B cell (primary cell): ENCODE measurements at regions not wholly inside any gene's neighbourhood (a gene's known extent, or its start where the extent isn't known, plus 50 kb on each side); places are given as distances from the start of the nearest gene placed in this dataset.

Source experiments
- ATAC-seq: fragments of 200-7000 bp; cut with Tn5 transposase; one replicate; pipeline ENCODE4 v1.10.0; 2021; ENCODE audit warnings: low read depth, mild to moderate bottlenecking, moderate number of reproducible peaks, moderate library complexity
- CTCF ChIA-PET: fragments of 350-600 bp; sonication (Branson Sonifier 250); formaldehyde crosslinking; loops from one replicate; lab custom pipeline; 2021; ENCODE audit warnings: antibody characterized with exemption, inconsistent platforms; lab: Charles Lee
- POLR2A ChIA-PET: fragments of 350-600 bp; sonication (Branson Sonifier 250); formaldehyde crosslinking; loops from one replicate; lab custom pipeline; 2021; ENCODE audit warnings: antibody characterized with exemption; lab: Charles Lee
- DNase-seq: peaks from one replicate; pipeline ENCODE4 v3.0.0; 2013
- H2AFZ ChIP-seq: 2 replicates; pipeline ENCODE4 v1.6.1; 2012; ENCODE audit warnings: mild to moderate bottlenecking, low read depth, low read length; ENCODE audit not compliant: insufficient read depth, poor library complexity, severe bottlenecking
- H3K27ac ChIP-seq, 2 donors: 1 replicate in 1 of 2; 2 replicates in 1 of 2; pipeline ENCODE4 v1.5.1; 2012 to 2013; ENCODE audit warnings: low read length in 2 of 2, mild to moderate bottlenecking in 2 of 2, moderate library complexity in 1 of 2
- H3K27me3 ChIP-seq, 4 experiments: fragments of 200-600 bp in 1 of 4; sonication (generic) in 1 of 4; replicated peaks in 1 of 4; 1 replicate in 2 of 4; 2 replicates in 2 of 4; pipeline versions ENCODE4 v1.6.1 to v1.7.0; 2013 to 2016; ENCODE audit warnings: low read length in 3 of 4, mild to moderate bottlenecking in 2 of 4, mixed read lengths in 1 of 4, moderate library complexity in 1 of 4; ENCODE audit not compliant: insufficient read depth in 4 of 4, control insufficient read depth in 3 of 4; ENCODE audit errors: control extremely low read depth in 1 of 4
- H3K36me3 ChIP-seq, 2 experiments: replicated peaks in 1 of 2; 1 replicate in 1 of 2; 2 replicates in 1 of 2; pipeline versions ENCODE4 v1.6.1 to v1.7.1; 2013; ENCODE audit warnings: low read length in 1 of 2; ENCODE audit not compliant: insufficient read depth in 2 of 2, control insufficient read depth in 1 of 2; ENCODE audit errors: control extremely low read depth in 1 of 2, extremely low read depth in 1 of 2
- H3K4me1 ChIP-seq, 2 donors: fragments of 200-600 bp in 1 of 2; sonication (generic) in 1 of 2; 1 replicate in 1 of 2; 2 replicates in 1 of 2; pipeline versions ENCODE4 v1.5.1 to v1.6.1; 2013 to 2017; ENCODE audit warnings: low read length in 2 of 2; ENCODE audit not compliant: control insufficient read depth in 2 of 2, insufficient read depth in 2 of 2
- H3K4me2 ChIP-seq: replicated peaks from 2 replicates; pipeline ENCODE3; 2012; ENCODE audit warnings: mild to moderate bottlenecking, low read depth, low read length; ENCODE audit not compliant: poor library complexity, severe bottlenecking
- H3K4me3 ChIP-seq, 5 experiments: fragments of 200-600 bp in 1 of 5; sonication (generic) in 1 of 5; 1 replicate in 3 of 5; 2 replicates in 2 of 5; pipeline versions ENCODE4 v1.5.1 to v1.7.0; 2011 to 2016; ENCODE audit warnings: low read length in 4 of 5, mild to moderate bottlenecking in 4 of 5, low read depth in 2 of 5, control low read depth in 1 of 5, moderate library complexity in 1 of 5; ENCODE audit not compliant: insufficient read depth in 1 of 5; ENCODE audit errors: control extremely low read depth in 1 of 5, extremely low read depth in 1 of 5
- H3K79me2 ChIP-seq: fragments of 200-600 bp; sonication (generic); one replicate; pipeline ENCODE4 v1.6.0; 2016; ENCODE audit warnings: low read length; ENCODE audit not compliant: control insufficient read depth, insufficient read depth
- H3K9ac ChIP-seq: fragments of 200-600 bp; sonication (generic); 2 replicates; pipeline ENCODE4 v1.6.1; 2017; ENCODE audit warnings: mild to moderate bottlenecking, low read length, moderate library complexity
- H3K9me3 ChIP-seq, 3 donors: one replicate each; pipeline versions ENCODE4 v1.6.1 to v1.7.1; 2013; ENCODE audit warnings: low read length in 2 of 3; ENCODE audit not compliant: control insufficient read depth in 2 of 3, insufficient read depth in 1 of 3; ENCODE audit errors: control extremely low read depth in 1 of 3
- H4K20me1 ChIP-seq: 2 replicates; pipeline ENCODE4 v1.6.0; 2012; ENCODE audit warnings: mild to moderate bottlenecking, low read length; ENCODE audit not compliant: insufficient read depth, control insufficient read depth, poor library complexity, severe bottlenecking
- H3K27ac Mint-ChIP-seq: one replicate; pipeline ENCODE4 v1.8.0; 2021; ENCODE audit warnings: mixed read lengths
- H3K27me3 Mint-ChIP-seq: one replicate; pipeline ENCODE4 v1.8.0; 2021; ENCODE audit warnings: mixed read lengths
- H3K4me1 Mint-ChIP-seq: one replicate; pipeline ENCODE4 v1.8.0; 2021; ENCODE audit warnings: mixed read lengths
- H3K4me3 Mint-ChIP-seq: one replicate; pipeline ENCODE4 v1.8.0; 2021; ENCODE audit warnings: mixed read lengths
- H3K9me3 Mint-ChIP-seq: one replicate; pipeline ENCODE4 v1.8.0; 2022; ENCODE audit warnings: mixed read lengths; ENCODE audit not compliant: insufficient read depth
- CTCF ChIP-seq: fragments of 200-600 bp; IDR thresholded peaks from one replicate; pipeline ENCODE4 v1.8.0; 2022; ENCODE audit warnings: antibody characterized with exemption, mild to moderate bottlenecking
- EZH2 ChIP-seq: IDR thresholded peaks from 2 replicates; pipeline ENCODE4 v1.6.1; 2012; ENCODE audit warnings: borderline replicate concordance, low read depth, mild to moderate bottlenecking, moderate library complexity, low read length; ENCODE audit not compliant: insufficient read depth, poor library complexity, severe bottlenecking
- WGBS: methylation state at CpG from one replicate; pipeline ENCODE4 v1.1.5; 2013; ENCODE audit warnings: missing lambda C conversion rate; ENCODE audit not compliant: insufficient coverage; 5-methylcytosine and 5-hydroxymethylcytosine counted together
- intact Hi-C: fragments of 100-400 bp; cut with micrococcal nuclease; formaldehyde crosslinking; loops from one replicate; pipeline ENCODE4 v1.10.0; 2022

- Histone ChIP-seq H3K79me2 (no peaks in the 10 kb centered on the region), H4K20me1 (no peaks in the 10 kb centered on the region), H3K4me3 (no peak overlapping the region), H3K27me3 (no peaks in the 10 kb centered on the region), H3K4me1 (no peaks in the 10 kb centered on the region), H2AFZ (no peak overlapping the region), H3K36me3 (no peaks in the 10 kb centered on the region), H3K4me2 (no peak overlapping the region), H3K9ac (no peak overlapping the region), H3K27ac (no peak overlapping the region), H3K9me3 (peaks cover 0 to 4% (median under 1%) of the 10 kb centered on the region in 3 donors)
- Mint-ChIP-seq H3K4me1 (peaks cover 4% of the 10 kb centered on the region), H3K27me3 (no peaks in the 10 kb centered on the region), H3K4me3 (no peak overlapping the region), H3K27ac (no peak overlapping the region), H3K9me3 (peaks cover 6% of the 10 kb centered on the region)
- ATAC-seq (no peak), DNase-seq (no peak)
- intact Hi-C loops = no loop called here
- 88% methylated on average over 1 of the region's 1 CpG for WGBS
- TF ChIP-seq CTCF (no peak), EZH2 (no peak)
- POLR2A ChIA-PET = no interaction called here
- CTCF ChIA-PET = no interaction called here
Observed at GRCh38 chr21:14817311-14817710, 247.5 kb downstream of the NRIP1 start.

- WGBS = 60% methylated on average over 1 of the region's 3 CpGs
- POLR2A ChIA-PET = no interaction called here
- no peaks in the 10 kb centered on the region for H4K20me1 ChIP-seq
Observed at GRCh38 chr21:14814991-14815390, 249.8 kb downstream of the NRIP1 start.

More at GRCh38 chr21:14814991-14815390, 249.8 kb downstream of the NRIP1 start:
- no peaks in the 10 kb centered on the region for H3K27me3 ChIP-seq
- H3K4me1 ChIP-seq = peaks cover 4 to 9% of the 10 kb centered on the region in 2 donors
- Mint-ChIP-seq H3K27me3 (no peaks in the 10 kb centered on the region), H3K4me1 (peaks cover 21% of the 10 kb centered on the region), H3K27ac (no peak overlapping the region), H3K9me3 (peaks cover 14% of the 10 kb centered on the region), H3K4me3 (no peak overlapping the region)
- no peak overlapping the region for H3K9ac ChIP-seq
- TF ChIP-seq CTCF (no peak), EZH2 (no peak)
- H3K9me3 ChIP-seq = peaks cover 3 to 6% (median 5%) of the 10 kb centered on the region in 3 donors
- DNase-seq (no peak), ATAC-seq (no peak)
- H3K4me2 ChIP-seq = no peak overlapping the region
- no peak overlapping the region for H3K27ac ChIP-seq
- no peaks in the 10 kb centered on the region for H3K36me3 ChIP-seq
- intact Hi-C loops = no loop called here
- no peak overlapping the region for H2AFZ ChIP-seq
- no peak overlapping the region for H3K4me3 ChIP-seq
- H3K79me2 ChIP-seq = no peaks in the 10 kb centered on the region
- CTCF ChIA-PET = no interaction called here
